ENCODE measurements at regions not wholly inside any gene's neighbourhood (a gene's known extent, or its start where the extent isn't known, plus 50 kb on each side); places are given as distances from the start of the nearest gene placed in this dataset.
"Not testable (repeated sequence)": the region's sequence is repeated elsewhere in the genome, so short reads cannot be mapped to it uniquely, and the experiment has no call there.

DNA sequence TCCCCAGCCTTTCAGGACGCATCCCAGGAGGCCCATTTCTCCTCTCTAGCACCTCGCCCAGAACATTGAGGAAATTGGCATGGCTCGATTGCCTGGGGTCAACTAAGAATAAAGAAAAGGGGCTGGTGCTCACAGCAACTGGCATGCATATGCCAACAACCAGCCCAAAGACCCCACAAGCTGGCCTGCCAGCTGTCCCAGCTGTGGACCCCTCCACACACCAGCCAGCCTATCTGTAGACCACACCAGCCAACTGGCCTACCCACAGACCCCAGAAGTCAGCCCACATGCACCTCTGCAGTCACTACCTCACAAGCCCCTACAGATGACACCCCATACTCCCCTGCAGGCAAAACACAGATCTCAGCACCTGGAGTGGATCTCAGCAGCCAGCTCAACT lies 123.8 kb upstream of the ID2 start:
- no peak for DNase-seq

DNA sequence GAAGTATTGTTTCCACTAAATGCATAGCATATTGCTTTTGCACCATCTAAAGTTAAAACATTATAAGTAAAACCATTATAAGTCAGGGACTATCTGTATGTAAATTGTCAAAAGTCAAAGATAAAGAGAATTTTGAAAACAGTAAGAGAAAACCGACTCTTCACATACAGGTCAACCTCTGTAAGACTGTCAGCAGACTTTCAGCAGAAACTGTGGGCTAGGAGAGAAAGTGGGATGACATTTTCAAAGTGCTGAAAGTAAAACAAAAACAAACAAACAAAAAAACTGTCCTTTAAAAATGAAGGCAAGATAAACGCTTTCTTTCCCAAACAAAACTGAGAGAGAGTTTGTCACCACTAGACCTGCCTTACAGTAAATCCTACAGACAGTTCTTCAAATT lies 122.9 kb upstream of the ID2 start:
- DNase-seq = no peak

DNA sequence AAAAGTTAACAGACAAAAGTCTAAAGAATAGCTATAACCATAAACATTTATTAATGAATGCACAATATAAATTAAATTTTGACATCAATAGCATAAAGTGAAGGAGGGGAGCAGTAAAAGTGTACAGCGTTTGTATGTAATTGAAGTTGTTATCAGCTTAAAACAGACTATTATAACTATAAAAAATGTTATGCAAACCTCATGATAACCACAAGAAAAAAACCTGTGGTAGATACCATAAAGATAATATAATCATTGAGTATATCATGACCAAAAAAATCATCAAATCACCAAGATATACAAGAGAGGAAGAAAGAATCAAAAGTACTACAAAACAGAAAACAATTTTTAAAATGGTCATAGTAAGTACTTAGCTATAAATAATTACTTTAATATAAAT lies 122.1 kb upstream of the ID2 start:
- no peak for DNase-seq

- not testable (repeated sequence) for DNase-seq
Observed at GRCh38 chr2:8561692-8562091, 120.2 kb upstream of the ID2 start.

- DNase-seq = no peak
Observed at GRCh38 chr2:8563814-8564474, 117.9 kb upstream of the ID2 start.

DNA sequence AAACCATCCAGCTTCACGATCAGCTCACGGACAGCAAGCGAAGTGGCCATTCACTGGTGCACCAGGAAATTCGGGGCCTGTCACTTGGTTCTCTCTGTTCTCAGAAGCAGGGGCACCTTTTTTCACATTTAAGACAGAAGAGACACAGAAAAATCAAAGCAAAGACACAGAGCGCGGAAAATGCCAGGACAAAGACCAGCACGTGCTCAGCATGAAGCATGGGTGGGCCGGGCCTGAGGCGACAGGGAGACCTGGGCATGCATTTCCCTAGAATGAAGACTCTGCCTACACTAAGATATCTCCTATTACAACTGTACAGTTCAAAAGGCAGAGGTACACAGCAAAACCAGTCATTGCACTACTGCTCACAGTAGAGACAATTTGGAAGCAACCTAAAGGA lies 117.4 kb upstream of the ID2 start:
- DNase-seq = no peak

GRCh38 chr2:8565399-8566154 lies 116.3 kb upstream of the ID2 start:
- DNase-seq = no peak

- no peak for DNase-seq
Observed at GRCh38 chr2:8566155-8566670, 115.6 kb upstream of the ID2 start.

DNA sequence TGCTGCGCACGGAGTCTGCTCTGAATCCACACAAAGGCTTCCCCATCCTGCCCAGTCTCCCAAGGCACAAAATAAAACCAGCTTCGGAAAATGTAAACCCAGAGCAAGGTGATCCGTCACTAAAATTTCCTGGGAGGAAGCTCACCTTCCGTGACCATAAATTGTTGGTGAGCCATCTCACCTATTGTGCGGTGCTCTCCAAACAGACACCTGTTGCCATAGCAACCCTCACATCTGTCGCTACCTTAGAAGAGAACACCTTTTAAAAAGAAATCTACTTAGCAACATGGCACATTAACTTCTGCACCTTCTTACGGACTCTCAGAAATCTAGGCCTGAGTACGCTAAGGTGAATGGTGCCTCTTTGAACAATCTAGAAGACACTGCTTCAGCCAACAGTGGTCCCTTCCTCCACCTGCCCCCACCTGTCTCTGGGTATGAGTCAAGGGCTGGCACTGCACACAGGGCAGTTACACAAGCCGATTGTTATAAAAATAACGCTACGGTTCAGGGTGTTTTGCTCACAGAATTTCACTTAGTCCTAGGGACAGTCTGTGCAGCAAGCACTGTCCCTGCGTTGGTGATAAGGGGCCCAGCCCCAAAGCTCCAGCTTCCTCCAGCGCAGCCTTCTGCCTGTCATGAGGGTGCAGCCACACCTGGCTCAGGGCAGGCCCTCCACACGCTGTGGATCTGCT lies 114.9 kb upstream of the ID2 start:
- DNase-seq = no peak

GRCh38 chr2:8567469-8568260 lies 114.2 kb upstream of the ID2 start:
- no peak for DNase-seq

GRCh38 chr2:8568543-8569302 lies 113.1 kb upstream of the ID2 start:
- DNase-seq = no peak

DNA sequence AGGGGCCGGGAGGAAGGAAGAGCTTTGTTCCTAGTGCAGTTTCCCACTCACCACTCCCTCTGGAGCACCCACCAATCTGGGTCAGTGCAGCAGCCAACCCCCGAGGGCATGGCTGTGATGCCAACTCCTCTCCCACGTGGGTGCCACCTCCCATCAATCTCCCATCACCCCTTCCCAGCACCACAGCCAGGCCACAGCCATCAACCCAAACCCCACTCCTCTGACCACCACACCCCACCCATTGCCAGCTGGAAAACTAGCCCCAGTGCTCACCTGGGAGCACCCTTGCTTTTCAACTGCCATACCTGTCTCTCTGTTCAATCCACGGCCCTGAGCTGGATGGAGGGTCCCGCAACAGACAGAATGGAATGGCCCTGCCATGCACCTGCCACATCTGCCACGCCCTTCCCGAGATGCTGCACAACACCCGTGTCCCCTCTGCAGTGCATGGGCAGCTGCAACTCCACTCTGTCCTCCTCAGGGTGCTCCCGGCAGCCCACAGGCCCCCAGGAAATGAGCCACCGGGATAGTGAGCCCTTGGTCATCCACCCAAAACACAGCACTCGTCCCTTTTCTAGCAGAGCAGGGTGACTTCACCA lies 112.4 kb upstream of the ID2 start:
- DNase-seq = no peak

- peak in 6 of 51 donors; percentile 11 to 39 (median 21) for DNase-seq
Observed at GRCh38 chr2:8570637-8571036, 111.2 kb upstream of the ID2 start.

GRCh38 chr2:8571301-8571791 lies 110.5 kb upstream of the ID2 start:
- no peak for DNase-seq

GRCh38 chr2:8571792-8572499 lies 109.9 kb upstream of the ID2 start:
- DNase-seq = no peak

DNA sequence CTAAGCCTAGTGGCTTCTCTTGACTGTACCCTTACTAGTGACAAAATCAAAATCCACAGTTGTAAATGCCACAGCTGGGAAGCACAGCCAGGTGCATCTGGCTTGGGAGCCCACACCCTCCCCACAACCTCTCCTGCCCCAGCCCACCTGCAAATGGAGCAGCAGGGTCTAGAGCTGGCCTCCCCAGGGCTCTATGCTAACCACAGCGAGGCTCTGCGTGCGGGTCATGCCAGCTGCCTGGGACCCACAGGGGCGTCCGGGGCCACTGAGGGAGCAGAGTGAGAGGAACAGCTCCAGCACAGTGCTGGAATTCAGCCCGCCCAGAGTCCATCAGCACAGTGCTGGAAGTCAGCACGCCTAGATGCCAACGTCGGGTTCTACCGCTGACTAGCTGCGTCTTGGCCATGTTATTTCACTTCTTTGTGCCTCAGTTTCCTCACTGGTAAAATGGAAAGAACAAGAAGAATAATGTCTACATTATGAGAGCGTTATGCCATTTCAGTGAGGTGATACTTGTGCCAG lies 109.1 kb upstream of the ID2 start:
- no peak for DNase-seq

GRCh38 chr2:8573234-8573941 lies 108.5 kb upstream of the ID2 start:
- no peak for DNase-seq

- DNase-seq = no peak
Observed at GRCh38 chr2:8573942-8574195, 108.0 kb upstream of the ID2 start.

Measured in hypothalamus (tissue), 51 donors.